ENCODE measurements at regions not wholly inside any gene's neighbourhood (a gene's known extent, or its start where the extent isn't known, plus 50 kb on each side); places are given as distances from the start of the nearest gene placed in this dataset.

DNA sequence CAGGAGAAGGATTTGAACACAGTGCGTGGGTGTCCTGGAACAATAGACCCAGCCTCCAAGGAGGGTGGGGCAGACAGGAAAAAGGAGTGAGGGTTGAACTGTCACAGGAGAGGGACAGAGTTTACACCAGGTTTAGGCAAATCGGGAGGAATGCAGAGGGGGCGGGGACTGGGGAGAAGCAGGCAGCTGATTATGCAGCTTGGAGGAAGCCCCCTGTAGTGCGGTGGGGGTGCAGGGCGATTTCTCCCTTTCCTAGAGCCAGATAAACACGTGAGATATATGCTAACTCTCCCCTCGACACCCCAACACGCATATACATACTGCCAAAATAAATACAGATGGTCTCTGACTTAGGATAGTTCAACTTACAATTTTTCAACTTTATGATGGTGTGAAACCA, 108.6 kb upstream of the PRR20G start:
- DNase-seq (ENCODE audit: low read depth): no peak

DNA sequence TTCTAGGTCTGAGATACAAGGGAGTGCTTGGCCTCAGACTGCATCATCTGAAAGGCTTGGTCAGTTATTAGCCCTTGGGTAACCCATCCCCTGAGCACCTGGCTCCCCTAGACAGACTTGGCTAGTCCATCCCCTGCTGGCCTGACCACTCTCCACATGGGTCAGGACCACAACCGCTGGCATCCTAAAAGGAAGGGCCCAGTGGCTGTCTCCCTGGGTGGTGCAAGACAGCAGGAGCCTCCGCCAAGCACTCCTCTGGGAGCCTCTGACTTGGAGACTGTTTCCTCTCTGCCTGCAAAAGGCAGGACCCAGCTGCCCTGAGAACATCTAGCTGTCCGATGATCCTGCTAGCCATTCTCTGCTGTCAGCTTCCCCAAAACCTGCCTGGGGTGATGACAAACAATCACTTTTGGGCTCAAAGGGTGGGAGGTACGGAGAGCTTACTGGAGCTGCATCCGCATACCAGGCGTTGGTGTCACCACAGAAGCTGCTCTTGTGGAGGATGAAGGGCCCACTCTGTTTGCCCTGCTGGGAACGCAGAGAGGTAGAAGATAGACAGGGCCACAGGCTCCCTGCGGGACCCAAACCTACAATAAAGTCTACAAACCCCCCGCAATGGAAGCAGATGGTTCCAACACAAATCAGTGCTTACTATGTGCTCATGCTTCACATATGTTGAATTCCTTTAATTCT, 108.0 kb upstream of the PRR20G start:
- no peak for DNase-seq (ENCODE audit: low read depth)

GRCh38 chr3:127394984-127395662, 107.3 kb upstream of the PRR20G start:
- DNase-seq (ENCODE audit: low read depth): no peak

DNA sequence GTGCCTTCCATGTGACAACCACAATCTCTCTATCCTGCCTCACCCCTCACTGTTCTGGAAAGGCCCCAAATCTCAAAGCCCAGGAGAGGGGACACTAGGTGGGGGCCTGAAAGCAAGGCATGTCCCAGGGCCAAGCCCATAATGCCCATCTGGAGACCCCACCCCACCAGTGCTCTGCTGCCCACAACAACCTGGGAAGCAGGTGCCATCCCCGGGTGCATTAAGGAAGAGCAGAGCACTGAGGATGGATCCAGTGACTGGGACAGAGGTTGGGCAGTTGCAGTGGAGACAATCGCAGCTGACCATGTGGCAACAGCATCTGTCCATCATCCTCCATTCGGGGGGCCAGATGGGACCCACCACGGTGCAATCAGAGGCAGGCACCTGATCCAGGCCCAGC, 106.2 kb upstream of the PRR20G start:
- no peak for DNase-seq (ENCODE audit: low read depth)

DNA sequence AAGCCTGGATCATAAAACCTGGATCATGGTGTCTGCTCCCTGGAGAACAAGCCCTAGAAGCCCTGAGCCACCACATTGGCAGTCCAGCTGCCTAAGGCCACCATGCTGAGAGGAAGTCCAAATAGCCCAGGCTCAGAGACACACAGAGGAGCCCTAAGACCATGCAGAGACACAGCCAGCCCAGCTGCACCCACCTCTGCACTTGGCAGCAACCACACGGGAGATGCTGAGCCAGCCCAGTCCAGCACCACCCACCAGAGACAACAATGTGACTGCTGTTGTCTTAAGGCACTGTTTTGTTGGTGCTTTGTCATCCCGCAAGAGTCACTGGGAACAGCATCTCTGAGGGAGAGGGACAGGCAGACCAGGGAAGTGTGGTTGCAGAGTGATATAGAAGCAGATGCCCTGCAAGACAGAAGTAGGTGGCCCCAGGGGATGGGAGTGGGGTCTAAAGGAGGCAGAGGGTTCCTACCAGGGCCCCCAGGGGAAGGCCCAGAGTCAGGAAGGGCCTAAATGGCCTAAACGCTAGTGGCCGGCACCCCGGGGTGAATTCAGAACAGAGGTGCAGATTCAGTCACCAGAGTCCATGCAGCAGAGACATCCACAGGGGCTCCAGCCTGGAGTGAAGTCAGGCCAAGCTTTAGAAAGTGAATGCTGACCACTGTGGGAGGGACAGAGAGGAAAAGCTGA, 105.4 kb upstream of the PRR20G start:
- no peak for DNase-seq (ENCODE audit: low read depth)

DNA sequence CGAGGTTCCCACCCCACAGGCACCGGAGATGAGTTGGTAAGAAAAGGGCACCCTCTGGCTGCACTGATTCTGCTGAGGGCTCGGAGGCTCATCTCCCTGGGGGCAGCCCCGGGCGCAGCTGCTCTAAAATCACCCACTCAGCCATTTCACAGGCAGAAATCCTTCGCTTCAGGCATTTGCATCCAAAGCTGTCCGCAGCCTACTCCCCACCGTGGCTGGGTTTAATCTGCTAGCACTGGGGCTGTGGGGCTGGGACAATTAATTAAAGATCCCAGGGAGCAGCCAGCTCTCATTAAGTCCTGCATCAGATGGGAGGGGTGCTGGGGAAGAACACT, 104.3 kb upstream of the PRR20G start:
- DNase-seq (ENCODE audit: low read depth): no peak

DNA sequence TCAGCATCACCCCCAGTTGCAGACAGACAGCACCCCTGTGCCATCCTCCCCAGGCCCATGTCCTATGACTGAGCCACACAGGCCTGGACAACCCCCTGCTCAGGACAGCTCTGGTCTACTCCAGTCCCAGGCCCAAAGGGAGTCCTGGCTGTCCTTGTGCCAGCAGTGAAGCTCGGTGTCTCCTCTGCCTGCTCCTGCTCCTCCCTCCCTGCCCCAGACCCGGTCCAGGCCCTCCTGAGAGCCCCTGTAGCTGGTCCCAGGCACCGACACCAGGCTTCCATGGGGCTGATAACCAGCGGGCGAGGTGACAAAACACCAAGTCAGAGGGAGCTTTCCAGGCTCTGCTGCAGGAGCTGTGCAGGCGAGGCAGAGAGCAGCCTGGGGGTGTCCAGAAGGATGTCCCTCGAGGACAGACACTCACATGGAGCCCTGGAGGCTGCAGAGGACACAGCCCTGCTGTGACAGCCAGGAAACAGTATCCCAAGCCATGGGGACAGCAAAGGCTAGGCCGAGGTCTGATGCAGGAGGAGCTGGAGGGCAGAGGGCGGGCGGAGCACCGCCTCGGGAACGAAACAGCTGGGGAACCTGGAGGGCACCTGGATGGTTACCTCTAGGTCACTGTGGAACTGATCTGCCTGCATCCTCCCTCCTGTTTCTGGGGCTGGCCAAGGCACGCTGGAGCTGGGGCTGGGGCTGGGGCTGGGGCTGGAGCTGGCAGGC, 103.8 kb upstream of the PRR20G start:
- no peak for DNase-seq (ENCODE audit: low read depth)

DNA sequence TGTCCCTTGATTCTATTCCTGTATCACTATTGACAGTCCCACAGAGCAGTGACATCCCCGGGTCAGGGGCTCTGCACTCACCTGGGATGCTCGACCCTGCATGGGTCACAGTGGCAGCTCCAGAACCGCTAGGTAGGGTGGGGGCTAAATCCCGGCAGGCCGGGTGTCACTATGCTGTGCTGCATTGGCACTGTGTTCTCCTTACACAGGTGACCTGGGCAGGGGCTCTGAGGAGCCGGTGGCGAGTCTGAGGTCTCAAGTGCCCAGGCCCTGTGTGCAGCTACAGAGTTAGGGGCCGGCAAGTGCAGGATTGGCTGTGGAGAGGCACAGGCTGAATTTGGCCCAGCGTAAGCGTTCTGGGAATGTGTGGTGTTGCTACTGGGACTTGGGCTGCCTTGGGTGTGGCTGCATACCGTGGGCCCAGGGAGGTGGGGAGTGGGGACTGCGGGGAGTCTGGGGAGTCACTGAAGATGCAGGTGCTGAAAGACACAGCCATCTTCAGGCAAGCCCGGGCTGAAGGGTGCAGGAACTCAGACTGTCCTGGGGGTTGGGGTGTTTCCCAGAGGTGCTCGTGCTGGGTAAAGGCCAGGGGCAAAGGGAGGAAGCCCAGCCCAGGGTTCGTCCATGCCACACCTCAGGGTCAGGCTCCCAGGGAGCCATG, 102.6 kb upstream of the PRR20G start:
- DNase-seq (ENCODE audit: low read depth): no peak

GRCh38 chr3:127389913-127390312, 102.1 kb upstream of the PRR20G start:
- DNase-seq (ENCODE audit: low read depth): no peak

DNA sequence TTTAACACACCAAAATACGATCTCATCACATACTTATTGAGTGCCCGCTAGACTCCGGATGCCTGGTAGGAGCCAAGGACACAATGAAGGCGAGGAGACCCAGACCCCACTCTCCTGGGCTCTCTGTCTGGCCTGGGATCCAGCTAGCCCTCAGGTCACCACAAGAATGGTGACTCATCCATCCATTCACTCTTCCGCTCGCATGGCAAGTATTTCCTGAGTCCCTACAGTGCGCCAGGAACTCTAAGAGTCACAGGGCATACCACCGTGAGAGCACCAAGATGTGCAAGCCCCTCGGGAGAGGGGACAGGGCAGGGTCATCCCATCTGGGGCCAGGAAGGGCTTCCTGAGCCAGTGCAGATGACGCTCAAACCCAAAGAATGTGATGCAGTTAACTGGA, 101.6 kb upstream of the PRR20G start:
- no peak for DNase-seq (ENCODE audit: low read depth)

DNA sequence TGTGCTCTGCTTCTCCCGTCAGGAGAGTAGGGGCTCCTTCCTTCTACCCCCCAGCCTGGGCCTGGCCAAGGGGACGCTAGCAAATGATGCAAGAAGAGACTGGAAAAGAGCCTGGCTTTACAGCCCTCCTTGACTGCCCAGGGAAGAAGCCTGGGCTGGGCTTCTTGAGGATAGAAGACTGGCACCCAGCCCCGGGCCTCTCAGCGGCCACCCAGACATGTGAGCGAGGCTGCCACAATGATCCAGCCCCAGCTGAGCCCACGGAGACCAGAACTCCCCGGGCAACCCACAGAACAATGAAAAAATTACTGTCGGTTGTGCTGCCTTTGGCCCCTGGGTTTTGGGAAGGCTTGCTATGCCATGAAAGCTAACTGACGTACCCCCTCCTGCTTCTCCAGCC, 100.6 kb upstream of the PRR20G start:
- DNase-seq (ENCODE audit: low read depth): no peak

DNA sequence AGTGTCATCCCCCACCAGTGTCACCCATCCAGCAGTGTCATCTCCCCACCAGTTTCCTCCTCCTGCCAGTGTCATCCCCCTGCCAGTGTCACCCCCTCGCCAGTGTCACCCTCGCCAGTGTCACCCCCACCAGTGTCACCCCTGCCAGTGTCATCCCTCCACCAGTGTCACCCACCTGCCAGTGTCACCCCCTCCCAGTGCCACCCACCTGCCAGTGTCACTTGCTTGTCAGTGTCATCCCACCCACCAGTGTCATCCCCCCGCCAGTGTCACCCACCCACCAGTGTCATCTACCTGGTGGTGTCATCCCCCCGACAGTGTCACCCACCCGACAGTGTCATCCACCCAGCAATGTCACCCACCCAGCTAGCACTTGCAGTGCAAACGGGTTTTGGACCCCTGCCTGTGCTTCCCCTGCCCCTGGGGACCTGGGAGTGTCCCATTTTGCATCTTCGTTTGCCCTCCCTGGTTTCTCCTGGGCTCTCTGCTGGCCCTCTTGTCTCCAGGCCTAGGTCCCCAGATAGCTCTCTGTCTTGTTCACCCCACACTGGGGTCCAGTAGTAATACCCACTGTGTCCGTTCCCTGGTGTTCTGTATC, 99.8 kb upstream of the PRR20G start:
- no peak for DNase-seq (ENCODE audit: low read depth)

DNA sequence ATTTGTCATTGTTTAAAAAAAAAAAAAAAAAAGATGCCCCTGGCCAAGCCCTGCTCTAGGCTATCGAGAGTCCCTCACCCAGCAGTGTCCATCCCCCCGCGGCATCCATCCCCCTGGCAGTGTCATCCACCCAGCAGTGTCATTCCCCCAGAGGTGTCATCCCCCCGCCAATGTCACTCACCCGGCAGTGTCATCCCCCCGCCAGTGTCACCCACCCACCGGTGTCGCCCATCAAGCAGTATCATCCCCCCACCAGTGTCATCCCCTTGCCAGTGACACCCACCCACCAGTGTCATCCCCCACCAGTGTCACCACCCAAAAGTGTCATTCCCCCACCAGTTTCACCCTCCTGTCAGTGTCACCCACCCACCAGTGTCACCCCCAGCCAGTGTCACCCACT, 99.3 kb upstream of the PRR20G start:
- DNase-seq (ENCODE audit: low read depth): no peak

DNA sequence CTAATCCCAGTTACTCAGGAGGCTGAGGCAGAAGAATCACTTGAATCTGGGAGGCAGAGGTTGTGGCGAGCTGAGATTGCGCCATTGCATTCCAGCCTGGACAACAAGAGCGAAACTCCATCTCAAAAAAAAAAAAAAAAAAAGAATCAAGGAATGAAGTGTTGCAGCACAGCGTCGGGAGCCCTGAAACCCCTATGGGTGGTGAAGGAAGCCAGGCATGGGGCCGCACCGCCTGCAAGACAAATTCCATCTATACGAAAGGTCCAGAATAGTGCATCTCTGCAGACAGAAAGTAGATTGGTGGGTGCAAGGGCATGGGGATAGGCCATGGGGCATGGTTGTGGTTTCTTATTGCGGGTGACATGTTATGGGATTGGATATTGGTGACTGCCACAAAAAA, 98.6 kb upstream of the PRR20G start:
- no peak for DNase-seq (ENCODE audit: low read depth)

- DNase-seq (ENCODE audit: low read depth): no peak
Measured at GRCh38 chr3:127385540-127385870, 97.7 kb upstream of the PRR20G start.

GRCh38 chr3:127384717-127385539, 97.1 kb upstream of the PRR20G start:
- DNase-seq (ENCODE audit: low read depth): no peak

DNA sequence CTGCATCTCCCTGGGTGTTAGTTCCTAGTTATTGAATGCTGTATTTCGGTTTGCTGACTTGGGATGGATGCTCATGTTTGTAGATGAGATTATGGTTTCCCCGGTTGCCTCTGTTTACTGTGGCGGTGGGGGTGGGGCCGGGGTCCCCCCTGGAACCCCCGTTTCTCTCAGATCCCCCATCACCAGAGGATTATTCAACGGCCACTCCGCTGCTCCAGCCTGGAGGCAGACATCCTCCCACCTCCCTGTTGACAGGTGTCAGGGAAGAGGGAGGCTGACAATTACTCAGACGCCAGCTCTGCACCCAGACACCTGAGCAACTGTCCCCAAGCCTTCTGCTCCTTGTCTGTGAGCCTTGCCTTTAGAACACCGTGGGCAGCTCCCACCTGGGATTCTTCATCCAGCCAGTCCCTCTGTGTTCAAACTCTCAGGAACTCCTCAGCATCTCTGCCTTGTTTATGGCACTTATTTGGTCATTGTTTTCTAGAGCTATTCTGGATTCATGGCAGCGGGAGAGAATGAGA, 95.9 kb upstream of the PRR20G start:
- no peak for DNase-seq (ENCODE audit: low read depth)

DNA sequence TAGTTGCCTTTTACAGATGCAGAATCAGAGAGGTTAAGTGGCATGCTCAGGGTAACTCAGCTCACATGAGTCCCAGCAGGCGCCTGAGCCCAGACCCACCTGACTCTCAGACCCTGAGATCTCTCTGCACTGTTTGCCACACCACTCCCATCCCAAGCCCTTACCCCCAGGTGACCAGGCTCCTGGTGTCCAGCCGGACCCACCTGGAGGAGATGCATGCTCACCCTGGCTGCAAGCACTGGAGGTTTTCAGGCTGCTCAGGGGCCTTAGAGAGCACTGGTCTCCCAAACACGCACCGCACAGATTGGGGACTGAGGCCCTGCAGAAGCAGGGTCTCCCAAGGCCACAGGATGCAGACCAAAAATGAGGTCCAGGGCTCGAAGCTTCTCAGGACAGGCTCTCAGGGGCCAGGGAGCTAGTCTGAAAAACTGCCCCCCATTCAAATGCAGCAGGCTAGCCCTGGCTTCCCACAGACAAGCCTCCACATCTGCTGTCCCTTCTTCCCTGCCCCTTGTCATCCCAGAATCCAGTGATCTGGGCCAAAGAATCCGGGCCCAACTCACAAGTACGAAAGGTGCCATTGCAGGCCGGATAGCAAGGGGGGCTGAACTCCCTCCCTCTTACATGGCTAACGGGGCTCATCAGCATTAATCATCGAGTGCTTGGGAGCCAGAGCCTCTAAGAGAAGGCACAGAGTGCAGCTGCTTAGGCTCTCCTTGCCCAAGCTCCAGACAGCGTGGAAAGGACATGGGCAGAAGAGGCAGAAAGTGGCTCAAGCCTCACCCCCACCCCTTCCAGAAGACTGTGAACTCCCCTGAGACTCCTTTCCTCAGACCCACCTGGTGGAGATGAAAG, 90.2 kb upstream of the PRR20G start:
- DNase-seq (ENCODE audit: low read depth): no peak

DNA sequence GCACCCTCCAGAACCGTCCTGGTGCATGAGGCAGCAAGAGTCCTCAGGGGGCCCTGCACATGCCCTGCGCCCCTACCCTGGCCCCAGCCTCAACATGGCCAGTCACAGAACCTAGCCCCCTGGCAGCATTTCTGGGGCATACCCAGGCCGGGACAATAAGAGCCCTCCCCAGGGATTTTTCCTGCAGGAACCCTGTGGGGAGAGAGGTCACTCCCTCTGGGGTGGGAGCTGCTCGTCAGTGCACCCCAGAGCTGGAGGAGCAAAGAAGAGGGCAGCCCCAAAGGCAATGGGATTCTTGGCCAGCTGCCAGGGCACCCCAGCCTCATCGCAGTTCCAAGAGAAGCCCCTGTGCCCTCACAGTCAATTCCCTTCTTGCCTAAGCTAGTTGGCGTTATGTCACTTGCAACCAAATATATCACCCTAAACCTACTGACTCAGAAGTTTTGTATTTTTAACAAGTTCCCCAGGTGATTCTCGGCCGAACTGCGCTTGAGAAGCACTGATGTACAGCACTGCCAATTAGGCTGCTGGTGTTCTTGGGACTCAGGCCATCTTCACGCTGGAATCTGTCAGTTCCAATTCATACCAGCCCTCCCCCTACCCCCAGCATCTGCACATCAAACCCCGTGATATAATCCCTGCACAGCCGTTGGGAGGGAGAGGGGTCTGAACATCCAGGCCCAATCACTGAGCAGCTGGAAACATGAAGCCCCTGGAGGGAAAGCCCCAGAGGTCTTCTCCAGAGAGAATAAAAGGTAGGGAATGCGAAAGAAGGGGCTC, 87.5 kb upstream of the PRR20G start:
- no peak for DNase-seq (ENCODE audit: low read depth)
